ENCODE measurements at regions not wholly inside any gene's neighbourhood (a gene's known extent, or its start where the extent isn't known, plus 50 kb on each side); places are given as distances from the start of the nearest gene placed in this dataset.

DNA sequence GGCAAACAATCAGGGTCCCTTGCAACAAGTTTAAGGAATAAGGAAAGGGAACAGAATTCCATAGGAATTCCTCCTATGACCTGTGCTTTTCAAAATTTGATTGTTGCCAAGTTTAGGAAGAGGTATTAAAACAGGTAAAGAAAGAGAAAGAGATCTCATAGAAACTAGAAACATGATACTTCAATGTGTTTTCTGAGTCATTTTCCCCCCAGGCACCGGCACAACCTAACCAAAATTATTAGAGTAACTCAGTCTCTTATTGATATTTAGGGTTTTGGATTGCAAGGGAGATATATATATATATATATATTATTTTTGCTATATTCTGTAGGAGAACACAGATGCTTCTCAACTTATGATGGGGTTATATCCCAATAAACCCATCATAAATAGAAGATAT is 278.0 kb upstream of the DKK2 start:
- TF ChIP-seq SPI1 (IDR thresholded peaks at IDR 0.05; ENCODE audit: borderline replicate concordance, low read depth): no peak
- TF ChIP-seq POLR2AphosphoS5 (IDR thresholded peaks at IDR 0.05; ENCODE audit: low read depth): no peak
- no peak for TF ChIP-seq GABPA (IDR thresholded peaks at IDR 0.05; ENCODE audit: low read depth)
- TF ChIP-seq CTCF (IDR thresholded peaks at IDR 0.05; ENCODE audit: insufficient read depth, low read length): no peak
- TF ChIP-seq, protein P1, sequence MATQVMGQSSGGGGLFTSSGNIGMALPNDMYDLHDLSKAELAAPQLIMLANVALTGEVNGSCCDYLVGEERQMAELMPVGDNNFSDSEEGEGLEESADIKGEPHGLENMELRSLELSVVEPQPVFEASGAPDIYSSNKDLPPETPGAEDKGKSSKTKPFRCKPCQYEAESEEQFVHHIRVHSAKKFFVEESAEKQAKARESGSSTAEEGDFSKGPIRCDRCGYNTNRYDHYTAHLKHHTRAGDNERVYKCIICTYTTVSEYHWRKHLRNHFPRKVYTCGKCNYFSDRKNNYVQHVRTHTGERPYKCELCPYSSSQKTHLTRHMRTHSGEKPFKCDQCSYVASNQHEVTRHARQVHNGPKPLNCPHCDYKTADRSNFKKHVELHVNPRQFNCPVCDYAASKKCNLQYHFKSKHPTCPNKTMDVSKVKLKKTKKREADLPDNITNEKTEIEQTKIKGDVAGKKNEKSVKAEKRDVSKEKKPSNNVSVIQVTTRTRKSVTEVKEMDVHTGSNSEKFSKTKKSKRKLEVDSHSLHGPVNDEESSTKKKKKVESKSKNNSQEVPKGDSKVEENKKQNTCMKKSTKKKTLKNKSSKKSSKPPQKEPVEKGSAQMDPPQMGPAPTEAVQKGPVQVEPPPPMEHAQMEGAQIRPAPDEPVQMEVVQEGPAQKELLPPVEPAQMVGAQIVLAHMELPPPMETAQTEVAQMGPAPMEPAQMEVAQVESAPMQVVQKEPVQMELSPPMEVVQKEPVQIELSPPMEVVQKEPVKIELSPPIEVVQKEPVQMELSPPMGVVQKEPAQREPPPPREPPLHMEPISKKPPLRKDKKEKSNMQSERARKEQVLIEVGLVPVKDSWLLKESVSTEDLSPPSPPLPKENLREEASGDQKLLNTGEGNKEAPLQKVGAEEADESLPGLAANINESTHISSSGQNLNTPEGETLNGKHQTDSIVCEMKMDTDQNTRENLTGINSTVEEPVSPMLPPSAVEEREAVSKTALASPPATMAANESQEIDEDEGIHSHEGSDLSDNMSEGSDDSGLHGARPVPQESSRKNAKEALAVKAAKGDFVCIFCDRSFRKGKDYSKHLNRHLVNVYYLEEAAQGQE (IDR thresholded peaks at IDR 0.05; ENCODE audit: insufficient replicate concordance, low read depth): no peak
- H3K27ac ChIP-seq (replicated peaks): no peak overlapping the region
- H3K27me3 ChIP-seq (ENCODE audit: insufficient read depth, poor library complexity, severe bottlenecking): no peaks in the 10 kb centered on the region
- DNase-seq (ENCODE audit: low read depth in 1 of 2, low spot score in 1 of 2): no peak
- H3K4me3 ChIP-seq (replicated peaks; ENCODE audit: insufficient read depth, low read length): no peak overlapping the region

DNA sequence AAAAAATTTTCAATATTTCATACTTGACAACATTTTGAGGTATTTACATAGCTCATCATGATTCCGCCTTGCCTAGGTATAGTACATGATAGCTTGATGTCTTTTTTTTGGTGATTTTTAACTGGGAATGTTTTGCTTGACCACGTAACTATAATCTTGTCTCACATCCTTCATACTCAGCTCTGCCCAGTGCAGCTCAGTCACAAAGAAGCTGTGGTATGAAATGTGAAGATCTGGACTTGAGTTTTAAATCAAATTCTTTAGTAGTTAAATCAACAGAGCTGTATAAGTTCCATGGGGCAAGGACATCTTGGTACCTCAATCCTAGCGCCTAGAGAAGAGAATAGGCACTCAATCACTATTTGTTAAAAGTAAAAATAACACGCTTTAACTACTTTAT is 276.3 kb upstream of the DKK2 start:
- H3K4me3 ChIP-seq (replicated peaks; ENCODE audit: insufficient read depth, low read length): no peak overlapping the region
- DNase-seq (ENCODE audit: low read depth in 1 of 2, low spot score in 1 of 2): no peak
- no peak overlapping the region for H3K27ac ChIP-seq (replicated peaks)
- TF ChIP-seq SPI1 (IDR thresholded peaks at IDR 0.05; ENCODE audit: borderline replicate concordance, low read depth): no peak
- no peak for TF ChIP-seq CTCF (IDR thresholded peaks at IDR 0.05; ENCODE audit: insufficient read depth, low read length)
- TF ChIP-seq POLR2AphosphoS5 (IDR thresholded peaks at IDR 0.05; ENCODE audit: low read depth): no peak
- TF ChIP-seq, protein P1 (IDR thresholded peaks at IDR 0.05; ENCODE audit: insufficient replicate concordance, low read depth): no peak
- no peak for TF ChIP-seq GABPA (IDR thresholded peaks at IDR 0.05; ENCODE audit: low read depth)
- no peaks in the 10 kb centered on the region for H3K27me3 ChIP-seq (ENCODE audit: insufficient read depth, poor library complexity, severe bottlenecking)

- H3K4me3 ChIP-seq (replicated peaks; ENCODE audit: insufficient read depth, low read length): no peak overlapping the region
- H3K27ac ChIP-seq (replicated peaks): no peak overlapping the region
- TF ChIP-seq, protein P1 (IDR thresholded peaks at IDR 0.05; ENCODE audit: insufficient replicate concordance, low read depth): no peak
- no peak for TF ChIP-seq GABPA (IDR thresholded peaks at IDR 0.05; ENCODE audit: low read depth)
- no peak for TF ChIP-seq CTCF (IDR thresholded peaks at IDR 0.05; ENCODE audit: insufficient read depth, low read length)
- no peak for TF ChIP-seq POLR2AphosphoS5 (IDR thresholded peaks at IDR 0.05; ENCODE audit: low read depth)
- TF ChIP-seq SPI1 (IDR thresholded peaks at IDR 0.05; ENCODE audit: borderline replicate concordance, low read depth): no peak
- DNase-seq (ENCODE audit: low read depth in 1 of 2, low spot score in 1 of 2): no peak
- H3K27me3 ChIP-seq (ENCODE audit: insufficient read depth, poor library complexity, severe bottlenecking): no peaks in the 10 kb centered on the region
These were observed 268.7 kb upstream of the DKK2 start for GRCh38 chr4:107304699-107305286.
